Neural crest cell (in vitro differentiated cells): ENCODE measurements at regions not wholly inside any gene's neighbourhood (a gene's known extent, or its start where the extent isn't known, plus 50 kb on each side); places are given as distances from the start of the nearest gene placed in this dataset.

Experiments
- DNase-seq: peaks from one replicate; pipeline ENCODE4 v3.0.0; 2021; ENCODE audit warnings: low read depth, mixed read lengths, low spot score
- H3K27ac Mint-ChIP-seq: one replicate; pipeline ENCODE4 v1.8.0; 2021; ENCODE audit warnings: mild to moderate bottlenecking, mixed read lengths; ENCODE audit not compliant: unreplicated experiment
- H3K27me3 Mint-ChIP-seq: 2 replicates; pipeline ENCODE4 v1.8.0; 2021; ENCODE audit warnings: low read depth, mild to moderate bottlenecking, mixed read lengths
- H3K36me3 Mint-ChIP-seq: 2 replicates; pipeline ENCODE4 v1.8.0; 2021; ENCODE audit warnings: low read depth, mild to moderate bottlenecking, mixed read lengths
- H3K4me1 Mint-ChIP-seq: 2 replicates; pipeline ENCODE4 v1.8.0; 2021; ENCODE audit warnings: mixed read lengths
- H3K4me3 Mint-ChIP-seq: one replicate; pipeline ENCODE4 v1.8.0; 2021; ENCODE audit warnings: mild to moderate bottlenecking, mixed read lengths
- H3K9me3 Mint-ChIP-seq: 2 replicates; pipeline ENCODE4 v1.8.0; 2021; ENCODE audit warnings: mixed read lengths
- TF ChIP-seq, protein P1 (sequence below): fragments of 200-600 bp; sonication (generic); conservative IDR thresholded peaks from 2 replicates; pipeline ENCODE4 v1.5.0; 2021; ENCODE audit warnings: antibody characterized with exemption, mild to moderate bottlenecking

- DNase-seq, result no peak
- TF ChIP-seq, protein P1, sequence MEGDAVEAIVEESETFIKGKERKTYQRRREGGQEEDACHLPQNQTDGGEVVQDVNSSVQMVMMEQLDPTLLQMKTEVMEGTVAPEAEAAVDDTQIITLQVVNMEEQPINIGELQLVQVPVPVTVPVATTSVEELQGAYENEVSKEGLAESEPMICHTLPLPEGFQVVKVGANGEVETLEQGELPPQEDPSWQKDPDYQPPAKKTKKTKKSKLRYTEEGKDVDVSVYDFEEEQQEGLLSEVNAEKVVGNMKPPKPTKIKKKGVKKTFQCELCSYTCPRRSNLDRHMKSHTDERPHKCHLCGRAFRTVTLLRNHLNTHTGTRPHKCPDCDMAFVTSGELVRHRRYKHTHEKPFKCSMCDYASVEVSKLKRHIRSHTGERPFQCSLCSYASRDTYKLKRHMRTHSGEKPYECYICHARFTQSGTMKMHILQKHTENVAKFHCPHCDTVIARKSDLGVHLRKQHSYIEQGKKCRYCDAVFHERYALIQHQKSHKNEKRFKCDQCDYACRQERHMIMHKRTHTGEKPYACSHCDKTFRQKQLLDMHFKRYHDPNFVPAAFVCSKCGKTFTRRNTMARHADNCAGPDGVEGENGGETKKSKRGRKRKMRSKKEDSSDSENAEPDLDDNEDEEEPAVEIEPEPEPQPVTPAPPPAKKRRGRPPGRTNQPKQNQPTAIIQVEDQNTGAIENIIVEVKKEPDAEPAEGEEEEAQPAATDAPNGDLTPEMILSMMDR, result no peak
- no peak overlapping the region for H3K4me3 Mint-ChIP-seq
- no peak overlapping the region for H3K27ac Mint-ChIP-seq
- no peaks in the 10 kb centered on the region for H3K27me3 Mint-ChIP-seq
- no peaks in the 10 kb centered on the region for H3K36me3 Mint-ChIP-seq
- H3K9me3 Mint-ChIP-seq, result peaks cover 11% of the 10 kb centered on the region
- no peaks in the 10 kb centered on the region for H3K4me1 Mint-ChIP-seq
Observed at GRCh38 chr9:106707291-106707690, 155.7 kb upstream of the ZNF462 start.

- Mint-ChIP-seq H3K4me1 (no peaks in the 10 kb centered on the region), H3K27me3 (no peaks in the 10 kb centered on the region), H3K36me3 (no peaks in the 10 kb centered on the region), H3K4me3 (no peak overlapping the region), H3K27ac (no peak overlapping the region), H3K9me3 (peaks cover 11% of the 10 kb centered on the region)
- TF ChIP-seq, protein P1, result no peak
- DNase-seq, result no peak
Observed at GRCh38 chr9:106707738-106708474, 155.1 kb upstream of the ZNF462 start.

DNA sequence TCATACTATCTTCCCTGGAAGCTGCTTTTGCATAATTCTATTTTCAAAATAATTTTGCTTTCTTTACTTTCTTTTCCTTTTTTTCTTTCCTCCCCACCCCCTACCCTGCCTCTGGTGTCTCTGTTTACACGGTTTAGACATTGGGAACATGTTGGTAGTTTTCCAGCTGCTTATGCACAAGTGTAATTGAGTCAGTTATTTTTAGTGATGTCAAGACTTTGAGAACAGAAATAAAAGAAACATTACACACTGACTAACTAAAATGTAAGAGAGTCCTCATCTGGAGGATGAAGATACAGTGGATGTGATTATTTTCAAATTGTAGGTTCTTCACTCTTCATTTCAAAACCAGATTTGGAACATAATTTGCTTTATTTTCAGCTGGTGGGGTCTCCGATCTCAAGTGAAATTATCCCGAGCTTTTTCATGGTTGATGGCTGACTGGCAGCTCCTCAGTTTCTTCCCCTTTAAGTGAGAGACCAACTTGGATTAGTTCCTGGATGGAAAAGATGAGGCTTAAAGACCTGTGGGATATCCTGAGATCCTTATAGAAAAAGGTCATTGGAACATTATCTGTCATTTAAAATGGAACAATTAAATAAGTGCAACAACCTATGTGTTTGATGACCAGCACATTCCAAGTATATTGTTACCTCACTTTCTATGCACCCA, 154.4 kb upstream of the ZNF462 start:
- peaks cover 11% of the 10 kb centered on the region for H3K9me3 Mint-ChIP-seq
- H3K36me3 Mint-ChIP-seq, result no peaks in the 10 kb centered on the region
- no peaks in the 10 kb centered on the region for H3K27me3 Mint-ChIP-seq
- no peak overlapping the region for H3K4me3 Mint-ChIP-seq
- no peaks in the 10 kb centered on the region for H3K4me1 Mint-ChIP-seq
- DNase-seq, result no peak
- TF ChIP-seq, protein P1, result no peak
- no peak overlapping the region for H3K27ac Mint-ChIP-seq

DNA sequence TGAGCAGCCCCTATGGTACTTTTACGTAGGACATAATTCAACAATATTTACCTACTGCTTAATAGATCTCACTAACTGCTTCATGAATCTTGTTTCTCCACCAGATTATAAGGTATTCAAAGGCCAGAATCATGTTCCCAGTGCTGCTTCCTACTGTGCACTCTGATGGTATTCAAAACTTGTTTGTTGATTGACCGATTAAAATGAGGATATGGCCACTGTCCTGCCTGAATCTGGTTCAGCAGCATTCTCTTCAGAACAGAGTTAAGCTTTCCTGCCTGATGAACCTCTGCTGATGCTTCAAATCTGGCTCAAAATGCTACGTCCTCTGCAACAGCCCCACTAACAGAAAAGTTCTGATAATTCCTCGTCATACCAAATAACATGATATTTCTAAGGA, 150.7 kb upstream of the ZNF462 start:
- no peak for DNase-seq
- peaks cover under 1% of the 10 kb centered on the region for H3K4me1 Mint-ChIP-seq
- H3K27ac Mint-ChIP-seq, result no peak overlapping the region
- no peaks in the 10 kb centered on the region for H3K36me3 Mint-ChIP-seq
- H3K9me3 Mint-ChIP-seq, result no peaks in the 10 kb centered on the region
- H3K4me3 Mint-ChIP-seq, result no peak overlapping the region
- H3K27me3 Mint-ChIP-seq, result no peaks in the 10 kb centered on the region
- TF ChIP-seq, protein P1, result no peak

- no peak for DNase-seq
- Mint-ChIP-seq H3K27ac (no peak overlapping the region), H3K27me3 (no peaks in the 10 kb centered on the region), H3K9me3 (no peaks in the 10 kb centered on the region), H3K4me3 (no peak overlapping the region), H3K36me3 (no peaks in the 10 kb centered on the region), H3K4me1 (peaks cover 5% of the 10 kb centered on the region)
- TF ChIP-seq, protein P1, result no peak
Observed at GRCh38 chr9:106713206-106713605, 149.8 kb upstream of the ZNF462 start.
